Stomach (tissue), 8 donors: ENCODE measurements at regions not wholly inside any gene's neighbourhood (a gene's known extent, or its start where the extent isn't known, plus 50 kb on each side); places are given as distances from the start of the nearest gene placed in this dataset.
A peak's percentile ranks its signal among the peaks of the same experiment; 100 is the strongest.

Experiments used
- DNase-seq, 2 donors: peaks; one replicate each; pipeline versions ENCODE4 v3.0.0 to v3.0.0-alpha.2; 2013 to 2019
- H3K27ac ChIP-seq, 5 donors: fragments of 200-600 bp in 4 of 5; sonication (generic) in 4 of 5; one replicate each; pipeline ENCODE4 v1.5.1; 2013 to 2019; ENCODE audit warnings: mild to moderate bottlenecking in 1 of 5, moderate library complexity in 1 of 5
- H3K27me3 ChIP-seq, 3 donors: fragments of 200-600 bp; sonication (generic); one replicate each; pipeline ENCODE4 v1.5.1; 2017 to 2019; ENCODE audit warnings: mixed run types in 1 of 3
- H3K36me3 ChIP-seq, 4 donors: fragments of 200-600 bp; sonication (generic); 1 replicate in 3 of 4; 2 replicates in 1 of 4; pipeline ENCODE4 v1.5.1; 2016 to 2019
- H3K4me1 ChIP-seq, 4 donors: fragments of 200-600 bp; sonication (generic); one replicate each; pipeline ENCODE4 v1.5.1; 2016 to 2019
- H3K4me3 ChIP-seq, 4 donors: fragments of 200-600 bp; sonication (generic) in 3 of 4; one replicate each; pipeline ENCODE4 v1.5.1; 2016 to 2019; ENCODE audit warnings: mild to moderate bottlenecking in 1 of 4
- H3K9me3 ChIP-seq, 4 donors: fragments of 200-600 bp; sonication (generic); one replicate each; pipeline ENCODE4 v1.5.1; 2016 to 2019
- EP300 ChIP-seq: sonication (generic); formaldehyde crosslinking; IDR thresholded peaks from one replicate; pipeline ENCODE4 v1.6.1; 2017; ENCODE audit warnings: antibody characterized with exemption
- POLR2A ChIP-seq, 4 donors: fragments of 450-650 bp; IDR thresholded peaks; one replicate each; pipeline ENCODE4 v1.6.1; 2016; ENCODE audit warnings: antibody characterized with exemption in 4 of 4, control low read depth in 2 of 4, mild to moderate bottlenecking in 1 of 4, moderate library complexity in 1 of 4
- POLR2AphosphoS5 ChIP-seq, 3 donors: sonication (generic); formaldehyde crosslinking; IDR thresholded peaks; one replicate each; pipeline ENCODE4 v1.6.1; 2016; ENCODE audit warnings: antibody characterized with exemption in 3 of 3
- WGBS, 5 donors: extraction: QIAGEN DNeasy Blood & Tissue Kit in 3 of 5; methylation state at CpG; one replicate each; pipeline versions ENCODE4 v1.1.5 to v1.1.7; 2013 to 2018; 5-methylcytosine and 5-hydroxymethylcytosine counted together
- intact Hi-C: fragments of 100-400 bp; cut with DNase I; formaldehyde crosslinking; loops from one replicate; pipeline ENCODE4 v1.15.1; 2023; ENCODE audit warnings: low total_unique reads
- TF ChIP-seq, protein P1 (sequence below), 7 experiments: fragments of 450-650 bp in 4 of 7; fragments of 200-600 bp in 3 of 7; sonication (generic) in 3 of 7; IDR thresholded peaks; one replicate each; pipeline ENCODE4 v1.5.1; 2016 to 2019; ENCODE audit warnings: antibody characterized with exemption in 7 of 7, control low read depth in 2 of 7, mild to moderate bottlenecking in 1 of 7
- donor health status: healthy with polysubstance abuse.
- donor health status: Bipolar disorder and iron deficiency.
- donor health status: healthy.

- DNase-seq: no peak
- H3K36me3 ChIP-seq: no peaks in the 10 kb centered on the region
- no peak for TF ChIP-seq EP300
- TF ChIP-seq POLR2AphosphoS5 (IDR thresholded peaks at IDR 0.05): no peak
- TF ChIP-seq, protein P1, sequence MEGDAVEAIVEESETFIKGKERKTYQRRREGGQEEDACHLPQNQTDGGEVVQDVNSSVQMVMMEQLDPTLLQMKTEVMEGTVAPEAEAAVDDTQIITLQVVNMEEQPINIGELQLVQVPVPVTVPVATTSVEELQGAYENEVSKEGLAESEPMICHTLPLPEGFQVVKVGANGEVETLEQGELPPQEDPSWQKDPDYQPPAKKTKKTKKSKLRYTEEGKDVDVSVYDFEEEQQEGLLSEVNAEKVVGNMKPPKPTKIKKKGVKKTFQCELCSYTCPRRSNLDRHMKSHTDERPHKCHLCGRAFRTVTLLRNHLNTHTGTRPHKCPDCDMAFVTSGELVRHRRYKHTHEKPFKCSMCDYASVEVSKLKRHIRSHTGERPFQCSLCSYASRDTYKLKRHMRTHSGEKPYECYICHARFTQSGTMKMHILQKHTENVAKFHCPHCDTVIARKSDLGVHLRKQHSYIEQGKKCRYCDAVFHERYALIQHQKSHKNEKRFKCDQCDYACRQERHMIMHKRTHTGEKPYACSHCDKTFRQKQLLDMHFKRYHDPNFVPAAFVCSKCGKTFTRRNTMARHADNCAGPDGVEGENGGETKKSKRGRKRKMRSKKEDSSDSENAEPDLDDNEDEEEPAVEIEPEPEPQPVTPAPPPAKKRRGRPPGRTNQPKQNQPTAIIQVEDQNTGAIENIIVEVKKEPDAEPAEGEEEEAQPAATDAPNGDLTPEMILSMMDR (IDR thresholded peaks at IDR 0.05): no peak
- no peak for TF ChIP-seq POLR2A (IDR thresholded peaks at IDR 0.05)
- H3K27me3 ChIP-seq: peaks cover 0 to 83% (median 18%) of the 10 kb centered on the region in 3 donors
- H3K27ac ChIP-seq: no peak overlapping the region
- no peak overlapping the region for H3K4me3 ChIP-seq
- H3K4me1 ChIP-seq: peaks cover 0 to 11% (median 7%) of the 10 kb centered on the region in 4 donors
- intact Hi-C loops: no loop called here
- WGBS, 5 donors: 75 to 98% (median 86%) methylated on average over 14 to 16 of the region's 16 CpGs
- H3K9me3 ChIP-seq: no peaks in the 10 kb centered on the region
Observed at GRCh38 chr2:120672526-120673204, 63.0 kb upstream of the GLI2 start.

GRCh38 chr2:120673205-120673550 lies 62.5 kb upstream of the GLI2 start:
- no peaks in the 10 kb centered on the region for H3K9me3 ChIP-seq
- H3K4me3 ChIP-seq: no peak overlapping the region
- H3K27ac ChIP-seq: no peak overlapping the region
- no peaks in the 10 kb centered on the region for H3K36me3 ChIP-seq
- TF ChIP-seq EP300 (no peak), POLR2A (IDR thresholded peaks at IDR 0.05) (no peak), POLR2AphosphoS5 (IDR thresholded peaks at IDR 0.05) (no peak)
- TF ChIP-seq, protein P1 (IDR thresholded peaks at IDR 0.05): no peak
- peaks cover 0 to 11% (median 7%) of the 10 kb centered on the region in 4 donors for H3K4me1 ChIP-seq
- DNase-seq: no peak
- WGBS, 5 donors: 78 to 88% (median 85%) methylated on average over 2 to 9 of the region's 9 CpGs
- intact Hi-C loops: no loop called here
- peaks cover 0 to 83% (median 18%) of the 10 kb centered on the region in 3 donors for H3K27me3 ChIP-seq

- TF ChIP-seq, protein P1 (IDR thresholded peaks at IDR 0.05): no peak
- TF ChIP-seq POLR2AphosphoS5 (IDR thresholded peaks at IDR 0.05): no peak
- no peak for TF ChIP-seq EP300
- no peak for TF ChIP-seq POLR2A (IDR thresholded peaks at IDR 0.05)
- Histone ChIP-seq H3K36me3 (no peaks in the 10 kb centered on the region), H3K27ac (no peak overlapping the region), H3K4me1 (peaks cover 0 to 11% (median 7%) of the 10 kb centered on the region in 4 donors), H3K27me3 (peaks cover 0 to 84% (median 18%) of the 10 kb centered on the region in 3 donors), H3K4me3 (no peak overlapping the region), H3K9me3 (no peaks in the 10 kb centered on the region)
- WGBS, 5 donors: 85 to 89% (median 88%) methylated on average over 7 to 13 of the region's 13 CpGs
- intact Hi-C loops: no loop called here
- DNase-seq: no peak
Observed at GRCh38 chr2:120673571-120674061, 62.1 kb upstream of the GLI2 start.

- Histone ChIP-seq H3K27me3 (peaks cover 0 to 85% (median 24%) of the 10 kb centered on the region in 3 donors), H3K27ac (no peak overlapping the region), H3K4me3 (no peak overlapping the region), H3K9me3 (no peaks in the 10 kb centered on the region), H3K36me3 (no peaks in the 10 kb centered on the region), H3K4me1 (peaks cover 0 to 7% (median 3%) of the 10 kb centered on the region in 4 donors)
- peak in 1 of 2 donors; percentile 24 for DNase-seq
- WGBS, 5 donors: 75 to 90% (median 85%) methylated on average over 20 to 21 of the region's 21 CpGs
- TF ChIP-seq POLR2A (IDR thresholded peaks at IDR 0.05) (no peak), POLR2AphosphoS5 (IDR thresholded peaks at IDR 0.05) (no peak), EP300 (no peak)
- TF ChIP-seq, protein P1 (IDR thresholded peaks at IDR 0.05): no peak
- intact Hi-C loops: loop anchor here (5.0 kb wide), 1 partner anchor 332 kb away; no protein-coding TSS in a partner anchor
Observed at GRCh38 chr2:120674246-120675170, 61.2 kb upstream of the GLI2 start.
